Fibroblast of mammary gland (primary cell): ENCODE measurements at regions not wholly inside any gene's neighbourhood (a gene's known extent, or its start where the extent isn't known, plus 50 kb on each side); places are given as distances from the start of the nearest gene placed in this dataset.
A peak's percentile ranks its signal among the peaks of the same experiment; 100 is the strongest.
"Not testable (repeated sequence)": the region's sequence is repeated elsewhere in the genome, so short reads cannot be mapped to it uniquely, and the experiment has no call there.

Source experiments
- DNase-seq: peaks from one replicate; pipeline ENCODE4 v3.0.0-alpha.2; 2010; ENCODE audit warnings: low read depth
- H3K4me3 ChIP-seq: 2 replicates; pipeline ENCODE4 v1.5.1; 2011; ENCODE audit warnings: low read depth, mild to moderate bottlenecking, low read length, moderate library complexity; ENCODE audit not compliant: control insufficient read depth

DNA sequence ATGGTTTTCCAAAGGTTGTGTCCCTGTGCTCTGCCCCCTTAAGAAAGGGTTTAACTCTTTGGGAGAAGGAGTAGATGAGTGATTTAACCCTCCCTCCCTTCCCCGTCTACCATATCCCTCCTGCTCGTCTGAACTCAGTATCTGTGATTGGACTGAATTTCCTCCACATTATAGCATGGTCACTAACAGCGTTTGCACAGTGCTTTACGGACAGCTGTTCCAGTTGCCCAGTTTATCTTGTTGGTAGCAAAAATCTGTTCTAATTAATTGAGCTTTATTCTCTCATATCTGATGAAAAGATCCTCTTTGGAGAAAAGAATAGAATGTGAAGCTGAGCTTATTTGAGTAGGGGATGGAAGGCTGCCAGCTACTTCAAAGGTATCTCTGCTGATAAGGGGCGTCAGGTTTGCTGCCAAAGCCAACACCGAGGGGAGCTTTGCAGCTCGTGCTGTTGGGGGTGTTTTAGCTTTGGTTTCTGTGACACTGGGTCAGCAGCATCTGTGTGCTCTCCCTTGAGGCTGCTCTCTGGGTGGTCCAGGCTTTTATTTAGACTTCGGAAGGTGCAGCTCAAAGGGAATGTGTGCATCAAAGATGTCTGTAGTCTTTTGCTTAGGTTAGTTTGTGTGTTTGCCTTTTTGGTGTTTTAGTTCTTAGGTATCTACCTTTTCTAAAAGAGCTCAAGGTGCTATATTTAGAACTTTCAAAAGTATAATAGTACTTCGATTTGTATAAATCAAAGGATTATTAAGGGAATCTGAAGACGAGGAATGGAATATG, 118.8 kb upstream of the IKBKE start:
- not testable (repeated sequence) for DNase-seq, H3K4me3 ChIP-seq

DNA sequence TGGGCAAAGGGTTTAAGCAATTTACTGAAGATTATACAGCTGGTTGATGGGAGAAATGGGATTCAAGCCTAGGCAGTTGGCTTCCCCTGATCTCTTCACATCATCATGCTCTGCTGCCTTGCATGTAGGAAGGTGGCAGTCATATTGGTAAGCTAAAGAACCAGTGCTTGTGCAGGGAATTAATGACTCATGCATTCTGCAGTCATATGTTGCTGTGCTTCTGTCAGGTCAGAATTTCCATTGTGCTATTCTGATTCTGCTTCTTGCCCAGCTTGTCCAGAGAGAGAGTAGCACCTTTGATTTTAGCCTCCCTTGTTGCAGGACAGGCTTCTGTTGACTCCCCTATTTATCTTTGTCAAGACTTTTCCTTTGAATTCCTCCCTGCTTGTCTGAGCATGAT, 114.0 kb upstream of the IKBKE start:
- peak; percentile 57 for DNase-seq
- H3K4me3 ChIP-seq = not testable (repeated sequence)

DNA sequence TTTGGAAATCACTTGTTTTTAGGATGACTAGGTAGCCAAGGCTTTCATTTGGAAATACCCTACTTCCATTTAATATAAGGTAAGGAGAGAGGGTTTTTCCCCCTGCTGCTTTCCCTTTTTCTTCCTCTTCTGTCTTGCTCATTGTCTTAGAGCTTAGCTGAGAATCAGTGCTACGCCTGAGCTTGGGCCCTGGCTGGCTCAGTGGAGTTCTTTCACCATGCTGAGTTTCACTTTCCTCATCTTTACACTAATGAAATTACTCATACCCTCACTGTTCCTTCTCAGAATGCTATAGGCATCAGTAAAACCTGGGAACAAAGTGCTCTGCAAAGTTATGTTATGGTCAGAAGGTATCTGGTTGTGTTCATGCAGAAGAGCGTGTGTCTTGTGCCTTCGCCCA, 112.3 kb upstream of the IKBKE start:
- H3K4me3 ChIP-seq, DNase-seq: not testable (repeated sequence)

DNA sequence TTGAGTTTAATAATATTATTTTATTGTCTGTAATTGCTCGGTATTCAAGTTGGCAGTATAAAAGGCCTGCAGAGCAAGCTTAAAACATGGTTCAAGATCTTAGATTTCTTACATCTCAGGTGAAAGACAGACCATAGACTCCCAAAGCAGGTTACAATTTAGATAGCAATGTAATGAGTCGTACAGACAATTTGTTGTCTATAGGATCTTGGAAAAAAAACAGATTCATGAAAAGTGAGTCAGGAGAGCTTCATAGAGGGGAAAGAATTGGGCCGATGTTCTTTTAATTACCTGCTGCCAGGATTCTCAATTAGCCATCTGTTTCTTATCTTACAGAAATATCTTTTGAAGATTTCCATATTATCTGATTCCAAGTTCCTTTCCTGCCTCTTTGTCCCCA, 111.5 kb upstream of the IKBKE start:
- DNase-seq, H3K4me3 ChIP-seq: not testable (repeated sequence)

DNA sequence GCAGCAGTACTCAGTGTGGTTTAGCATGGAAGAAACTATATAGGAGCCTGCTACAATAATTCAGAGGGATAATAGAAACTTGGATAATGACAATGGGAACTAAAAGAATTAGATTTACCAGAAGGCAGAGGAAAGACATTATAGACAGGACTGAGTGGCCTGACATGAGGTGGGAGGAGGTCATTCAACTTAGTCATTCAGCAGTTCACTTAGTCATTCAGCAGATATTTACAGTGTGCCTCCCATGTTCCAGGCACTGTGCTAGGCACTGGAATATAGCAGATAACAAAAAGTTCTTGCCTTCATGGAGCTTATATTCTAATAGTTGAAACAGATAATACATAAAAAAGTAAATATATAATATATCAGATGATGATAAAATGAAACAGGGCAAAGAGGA, 110.9 kb upstream of the IKBKE start:
- not testable (repeated sequence) for DNase-seq, H3K4me3 ChIP-seq

DNA sequence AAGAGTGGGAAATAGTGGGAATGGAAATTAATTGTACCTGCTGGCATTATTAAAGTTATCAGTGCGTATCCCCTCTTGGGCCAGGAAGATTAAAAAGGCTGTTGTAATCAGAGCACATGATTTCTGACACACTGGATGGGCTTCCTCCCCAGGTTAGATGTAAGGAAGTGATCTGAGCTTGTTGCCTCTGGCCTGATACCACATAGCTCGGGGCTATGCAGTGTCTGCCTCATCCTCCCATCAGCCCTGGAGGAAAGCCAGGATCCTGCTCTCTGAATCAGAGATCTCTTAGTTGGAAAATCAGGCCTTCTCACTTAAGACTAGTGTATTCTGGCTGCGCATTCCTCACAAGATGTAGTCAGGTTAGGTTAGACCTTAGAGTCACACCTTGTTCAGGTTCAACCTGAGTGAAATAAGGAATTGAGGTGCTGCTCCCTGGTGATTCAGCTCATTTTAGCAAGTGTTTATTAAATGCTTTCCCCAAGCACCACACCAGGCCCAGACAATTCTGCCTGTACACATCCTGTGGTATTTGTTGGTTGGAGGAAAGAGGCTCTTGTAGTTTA, 108.2 kb upstream of the IKBKE start:
- DNase-seq, H3K4me3 ChIP-seq: not testable (repeated sequence)

DNA sequence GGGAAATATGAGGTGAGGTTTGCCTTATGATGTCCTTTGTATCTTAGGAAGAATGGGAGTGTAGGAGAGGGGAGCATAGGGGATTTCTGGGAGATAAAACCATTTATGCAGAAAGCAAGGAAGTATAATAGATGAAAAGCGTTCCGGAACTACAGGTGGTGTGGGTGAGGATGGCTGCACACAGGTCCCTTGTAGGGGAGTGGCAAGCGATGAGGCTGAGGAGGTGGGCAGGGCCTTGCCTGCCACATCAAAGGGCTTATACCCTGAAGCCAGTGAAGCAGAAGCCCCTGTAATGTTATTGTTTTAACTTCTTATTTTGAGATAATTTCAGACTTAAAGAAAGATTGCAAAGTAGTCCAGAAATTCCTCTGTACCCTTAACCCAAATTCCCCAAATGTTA, 107.3 kb upstream of the IKBKE start:
- not testable (repeated sequence) for H3K4me3 ChIP-seq, DNase-seq

DNA sequence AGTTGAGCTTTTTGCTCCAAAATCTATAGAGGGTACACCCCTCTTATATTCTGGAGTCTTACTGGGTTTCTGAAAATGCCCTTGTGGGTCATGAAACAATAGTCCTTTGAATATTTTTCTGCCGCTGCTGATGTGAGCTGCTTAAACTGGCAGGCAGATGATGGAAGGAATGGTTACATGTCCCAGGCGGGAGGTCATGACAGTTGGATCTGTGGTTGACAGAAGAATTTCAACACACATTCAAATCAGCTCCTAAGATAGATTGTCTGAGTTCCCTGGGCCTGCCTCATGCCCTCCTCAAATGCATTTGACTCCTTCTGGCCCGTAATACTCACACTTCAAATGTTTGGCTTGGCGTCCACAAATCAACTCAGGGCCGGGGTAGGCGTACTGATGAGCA, 105.0 kb upstream of the IKBKE start:
- H3K4me3 ChIP-seq = not testable (repeated sequence)
- DNase-seq = peak; percentile 1

DNA sequence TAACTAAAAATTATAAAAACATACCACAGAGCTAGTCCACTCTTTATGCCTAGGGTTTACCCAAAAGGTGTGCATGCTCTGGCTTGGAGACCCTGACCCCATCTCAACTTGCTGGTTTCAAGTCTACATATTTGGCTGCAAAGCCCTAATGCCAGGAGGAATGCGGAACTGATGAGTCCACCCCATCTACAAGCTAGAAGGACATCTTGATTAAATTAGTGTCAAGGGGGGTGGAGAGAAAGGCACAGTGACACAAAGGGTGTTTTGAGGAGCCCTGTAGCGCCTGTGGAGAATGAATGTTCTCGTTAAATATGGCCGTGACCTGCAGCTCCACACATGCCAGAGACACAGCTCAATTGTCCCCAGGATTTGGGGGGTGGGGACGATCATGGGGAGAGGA, 104.1 kb upstream of the IKBKE start:
- peak; percentile 43 for DNase-seq
- H3K4me3 ChIP-seq = not testable (repeated sequence)

DNA sequence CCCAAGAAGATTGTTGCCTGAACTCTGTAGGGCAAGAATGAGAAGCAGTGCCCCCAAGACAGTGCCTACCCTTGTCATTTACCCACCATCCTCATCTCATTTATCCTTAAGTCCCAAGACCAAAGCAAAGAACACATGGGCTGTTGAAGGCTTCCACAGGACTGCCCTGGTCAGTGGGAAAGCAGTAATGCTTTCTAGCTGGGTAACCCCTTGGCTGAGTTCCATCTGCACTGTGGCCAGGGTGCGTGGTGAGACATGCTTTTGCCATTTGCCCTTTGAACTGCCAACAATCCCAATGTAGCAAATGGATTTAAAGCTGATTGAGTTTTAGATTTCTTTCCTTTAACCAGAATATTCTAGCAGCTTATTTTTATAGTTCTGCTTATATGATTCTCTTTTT, 103.5 kb upstream of the IKBKE start:
- not testable (repeated sequence) for H3K4me3 ChIP-seq, DNase-seq

DNA sequence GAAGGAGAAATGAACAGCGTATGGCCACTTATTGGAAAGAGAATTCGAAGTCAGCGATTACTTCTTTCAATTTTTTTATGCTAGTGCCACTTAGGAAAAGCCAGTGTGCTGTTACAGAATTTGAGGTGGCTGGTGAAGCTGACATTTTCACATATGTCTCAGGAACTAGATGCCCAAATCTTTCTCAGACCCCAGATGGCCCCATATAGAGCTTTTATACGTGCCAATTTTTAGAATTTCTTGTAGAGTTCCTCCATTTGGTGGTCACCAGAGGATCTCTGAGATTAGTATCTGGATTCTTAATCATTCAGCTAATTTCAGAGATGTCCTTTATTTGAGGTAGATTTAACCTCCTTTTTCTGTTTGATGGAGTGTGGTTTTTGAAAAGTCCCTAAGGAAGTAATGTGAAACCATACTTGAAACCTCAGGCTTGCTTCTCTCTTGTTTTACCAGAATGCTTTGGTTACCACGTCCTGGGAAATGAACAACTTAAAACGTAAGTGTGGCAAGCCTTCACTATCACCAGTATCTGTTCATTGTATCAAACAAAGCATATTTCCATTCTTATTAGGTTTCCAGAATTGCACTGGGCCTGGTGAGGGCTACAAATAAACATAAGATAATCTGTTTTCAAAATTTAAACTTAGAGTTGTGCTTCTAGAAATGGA, 102.2 kb upstream of the IKBKE start:
- not testable (repeated sequence) for DNase-seq, H3K4me3 ChIP-seq

DNA sequence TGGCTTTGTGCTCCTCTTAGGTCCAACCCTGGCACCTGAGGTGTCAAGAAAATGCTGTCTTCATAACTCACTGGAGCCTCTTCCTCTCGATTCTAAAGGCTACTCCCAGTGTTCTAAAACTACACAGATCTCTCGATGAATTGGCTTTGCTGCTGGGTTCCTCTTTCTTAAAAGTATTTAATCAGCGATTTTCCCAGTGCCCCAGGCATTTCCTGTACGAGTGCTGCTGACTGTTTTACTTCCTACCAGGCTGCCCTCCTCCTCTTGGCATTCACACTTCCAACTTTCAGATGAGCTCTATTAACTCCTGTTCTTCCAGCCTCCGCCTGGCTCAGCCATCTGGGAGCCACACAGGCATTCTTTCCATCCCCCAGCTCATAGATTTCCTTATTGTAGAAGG, 95.6 kb upstream of the IKBKE start:
- H3K4me3 ChIP-seq, DNase-seq: not testable (repeated sequence)

DNA sequence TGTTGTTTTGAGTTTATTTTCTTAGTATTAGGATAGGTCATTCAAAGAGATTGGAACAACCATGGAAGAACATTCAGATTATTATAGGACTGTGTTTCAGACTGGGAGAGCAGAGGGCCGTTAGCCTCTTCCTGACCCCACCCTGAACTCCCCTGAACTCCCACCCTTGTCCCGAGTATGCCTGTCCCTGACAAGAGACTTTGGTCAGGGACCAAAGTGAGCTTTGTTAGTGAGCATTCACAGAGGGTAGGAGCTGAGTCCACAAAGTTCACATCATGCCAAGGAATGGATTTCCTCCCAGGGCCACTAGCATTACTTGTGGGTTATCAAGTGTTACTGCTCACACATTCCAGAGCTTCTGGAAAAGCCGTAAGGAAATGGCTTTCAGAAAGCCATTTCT, 94.7 kb upstream of the IKBKE start:
- not testable (repeated sequence) for DNase-seq, H3K4me3 ChIP-seq

DNA sequence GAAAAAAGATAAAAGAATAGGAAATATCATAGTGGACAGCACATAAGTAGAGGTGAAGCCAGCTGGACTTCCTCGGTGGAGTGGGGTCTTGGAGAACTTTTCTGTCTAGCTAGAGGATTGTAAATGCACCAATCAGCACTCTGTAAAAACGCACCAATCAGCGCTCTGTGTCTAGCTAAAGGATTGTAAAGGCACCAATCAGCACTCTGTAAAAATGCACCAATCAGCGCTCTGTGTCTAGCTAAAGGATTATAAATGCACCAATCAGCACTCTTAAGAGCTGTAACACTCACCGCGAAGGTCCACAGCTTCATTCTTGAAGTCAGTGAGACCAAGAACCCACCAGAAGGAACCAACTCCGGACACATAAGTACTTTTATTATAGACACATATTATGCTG, 91.8 kb upstream of the IKBKE start:
- H3K4me3 ChIP-seq, DNase-seq: not testable (repeated sequence)

DNA sequence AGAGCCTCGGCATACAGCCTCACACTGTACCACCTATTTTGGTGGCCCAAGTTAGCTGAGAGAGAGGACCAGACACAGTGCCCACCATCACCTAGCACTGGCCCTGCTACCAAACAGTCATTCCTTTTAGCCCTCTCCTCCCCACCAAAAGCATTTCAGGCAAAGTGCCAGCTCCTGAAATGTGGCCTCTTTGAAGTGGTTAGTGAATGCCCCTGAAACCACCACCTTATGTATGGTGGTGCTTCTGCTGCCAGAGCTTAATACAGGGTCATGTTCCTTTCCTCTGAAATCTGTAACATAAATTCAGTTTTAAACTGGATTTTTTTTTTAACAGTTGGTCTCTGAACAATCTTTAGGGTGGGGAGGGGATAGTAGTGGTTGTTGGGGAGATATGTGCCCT, 91.0 kb upstream of the IKBKE start:
- not testable (repeated sequence) for H3K4me3 ChIP-seq, DNase-seq

DNA sequence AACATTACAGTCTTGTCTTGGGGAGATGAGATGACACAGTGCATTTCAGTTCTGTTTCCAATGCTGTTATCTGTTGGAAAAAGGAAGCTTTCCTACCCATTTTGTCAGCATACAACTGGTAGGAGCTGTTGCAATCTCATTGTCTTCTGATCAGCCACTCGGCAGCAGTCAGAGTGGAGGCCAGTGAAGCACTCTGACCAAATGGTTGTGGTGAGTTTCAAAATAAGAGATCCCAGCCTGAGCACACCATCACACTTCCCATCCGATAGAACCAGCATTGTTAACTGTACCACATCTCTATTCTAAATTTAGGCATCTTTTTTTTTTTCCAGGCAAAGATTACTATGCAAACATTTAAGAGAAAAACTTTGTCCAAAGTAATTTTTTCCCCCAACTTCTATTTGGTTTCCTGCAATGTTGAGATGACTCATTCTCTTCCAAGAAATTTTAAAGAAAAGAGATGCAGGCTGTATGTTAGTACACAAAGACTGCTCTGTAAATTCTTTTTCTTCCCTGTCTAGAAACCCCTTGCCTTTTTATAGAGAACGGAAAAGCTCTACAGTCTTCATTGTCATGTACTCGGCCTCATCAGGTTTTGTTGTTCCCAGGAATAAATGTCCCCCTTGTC, 90.0 kb upstream of the IKBKE start:
- DNase-seq = peak; percentile 62
- H3K4me3 ChIP-seq = not testable (repeated sequence)

DNA sequence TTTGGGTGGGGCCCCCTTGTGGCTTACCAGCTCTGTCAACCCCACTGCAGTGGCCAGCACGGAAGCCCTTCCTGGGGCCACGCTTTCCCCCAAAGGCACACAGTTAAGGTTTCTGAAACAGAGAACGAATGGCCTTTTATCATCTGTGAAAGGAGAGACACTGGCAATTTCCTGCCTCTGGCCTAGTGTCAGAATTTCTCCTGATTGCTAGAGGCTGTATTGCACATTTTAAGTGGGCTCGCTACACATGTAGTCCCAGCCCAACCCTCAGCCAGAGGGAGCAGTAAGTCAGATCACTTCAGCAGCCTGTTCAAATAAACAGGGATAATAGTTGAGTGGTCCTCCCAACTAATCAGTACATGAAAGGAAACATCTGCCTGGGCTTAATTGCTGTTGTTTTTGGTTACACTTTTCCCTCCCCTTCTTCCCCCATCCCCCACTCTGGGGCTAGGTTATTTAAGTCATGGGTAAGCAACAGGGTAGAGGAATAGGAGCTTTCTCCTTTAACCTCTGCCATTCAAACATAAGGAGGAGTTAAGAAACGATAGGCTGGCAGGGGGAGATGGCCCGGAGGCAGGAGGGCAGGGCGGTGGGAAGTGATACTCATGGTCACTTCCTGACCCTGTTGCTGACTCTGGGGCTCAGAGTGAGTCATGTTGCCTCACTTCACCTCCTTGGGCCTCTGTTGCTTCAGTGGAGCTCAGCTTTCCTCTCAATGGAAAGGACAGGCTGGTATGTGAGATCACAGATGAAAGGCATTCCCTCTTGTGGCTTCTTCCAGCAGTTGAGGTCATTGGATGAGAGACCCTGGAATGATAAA, 89.3 kb upstream of the IKBKE start:
- peak; percentile 22 for DNase-seq

More for the DNA sequence above, 89.3 kb upstream of the IKBKE start:
- H3K4me3 ChIP-seq = not testable (repeated sequence)
